Neural cell (in vitro differentiated cells): ENCODE measurements at regions not wholly inside any gene's neighbourhood (a gene's known extent, or its start where the extent isn't known, plus 50 kb on each side); places are given as distances from the start of the nearest gene placed in this dataset.

Experiments used
- CTCF ChIP-seq: fragments of 450-650 bp; IDR thresholded peaks from 2 replicates; pipeline ENCODE4 v1.5.1; 2014; ENCODE audit warnings: antibody characterized with exemption, mild to moderate bottlenecking, moderate library complexity; ENCODE audit not compliant: poor library complexity, severe bottlenecking
- MXI1 ChIP-seq: fragments of 450-650 bp; conservative IDR thresholded peaks from 2 replicates; pipeline ENCODE4 v1.6.1; 2014; ENCODE audit warnings: antibody characterized with exemption, mild to moderate bottlenecking; ENCODE audit not compliant: poor library complexity, severe bottlenecking

- no peak for TF ChIP-seq CTCF
- TF ChIP-seq MXI1, result no peak
Measured at GRCh38 chr7:157471259-157472125, 134.7 kb downstream of the DNAJB6 start.
